Upper lobe of right lung (tissue), 1 donor: ENCODE measurements at regions not wholly inside any gene's neighbourhood (a gene's known extent, or its start where the extent isn't known, plus 50 kb on each side); places are given as distances from the start of the nearest gene placed in this dataset.
"Not testable (repeated sequence)": the region's sequence is repeated elsewhere in the genome, so short reads cannot be mapped to it uniquely, and the experiment has no call there.

Experiments
- ATAC-seq: fragments of 200-7000 bp; cut with Tn5 transposase; one replicate; pipeline ENCODE4 v1.9.1; 2020; ENCODE audit warnings: mild to moderate bottlenecking, moderate library complexity
- DNase-seq: peaks from one replicate; pipeline ENCODE4 v3.0.0-alpha.2; 2020
- H3K27ac ChIP-seq: fragments of 200-600 bp; one replicate; pipeline ENCODE4 v1.8.0; 2022
- H3K27me3 ChIP-seq: fragments of 200-600 bp; one replicate; pipeline ENCODE4 v1.8.0; 2022; ENCODE audit warnings: mild to moderate bottlenecking
- H3K36me3 ChIP-seq: fragments of 200-600 bp; one replicate; pipeline ENCODE4 v1.8.0; 2022
- H3K4me1 ChIP-seq: fragments of 200-600 bp; one replicate; pipeline ENCODE4 v1.8.0; 2022
- H3K4me3 ChIP-seq: fragments of 200-600 bp; one replicate; pipeline ENCODE4 v1.8.0; 2022; ENCODE audit warnings: mild to moderate bottlenecking
- H3K9me3 ChIP-seq: fragments of 200-600 bp; one replicate; pipeline ENCODE4 v1.8.0; 2022
- intact Hi-C: fragments of 100-400 bp; cut with DNase I; formaldehyde crosslinking; loops from one replicate; pipeline ENCODE4 v1.11.0; 2022
- donor health status: DM: no; HTN: yes; CAD: no; lungs with severe emphysema.

GRCh38 chr21:9795291-9795690, 726.1 kb upstream of the TPTE start:
- DNase-seq, intact Hi-C loops, H3K4me1 ChIP-seq, H3K27ac ChIP-seq, H3K36me3 ChIP-seq, ATAC-seq, H3K27me3 ChIP-seq, H3K9me3 ChIP-seq, H3K4me3 ChIP-seq: not testable (repeated sequence)

GRCh38 chr21:9796293-9796692, 725.1 kb upstream of the TPTE start:
- H3K9me3 ChIP-seq, intact Hi-C loops, H3K4me1 ChIP-seq, H3K4me3 ChIP-seq, H3K27me3 ChIP-seq, ATAC-seq, H3K27ac ChIP-seq, DNase-seq, H3K36me3 ChIP-seq: not testable (repeated sequence)

DNA sequence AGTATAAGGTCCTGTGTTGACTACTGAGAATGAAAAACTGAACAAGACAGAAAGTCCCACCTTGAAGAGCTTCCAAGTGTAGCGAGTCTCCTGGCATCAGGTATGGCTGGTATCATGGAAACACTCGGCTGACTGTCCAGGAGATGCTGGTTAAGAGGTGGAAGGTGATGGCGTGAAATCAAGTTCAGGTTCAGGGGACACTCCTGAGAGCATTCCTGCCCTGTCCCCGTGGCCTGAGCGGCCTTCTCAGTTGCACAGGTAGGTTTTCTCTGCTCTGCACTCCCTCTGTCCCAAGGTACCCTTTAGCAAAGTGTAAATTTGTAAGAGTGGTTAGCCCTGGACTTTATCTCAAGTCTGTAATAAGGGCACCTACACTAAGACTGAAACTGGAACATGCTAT, 713.7 kb upstream of the TPTE start:
- DNase-seq, H3K4me3 ChIP-seq, intact Hi-C loops, H3K9me3 ChIP-seq, H3K27ac ChIP-seq, H3K36me3 ChIP-seq, H3K4me1 ChIP-seq, H3K27me3 ChIP-seq: not testable (repeated sequence)
- peak; percentile 49 for ATAC-seq

DNA sequence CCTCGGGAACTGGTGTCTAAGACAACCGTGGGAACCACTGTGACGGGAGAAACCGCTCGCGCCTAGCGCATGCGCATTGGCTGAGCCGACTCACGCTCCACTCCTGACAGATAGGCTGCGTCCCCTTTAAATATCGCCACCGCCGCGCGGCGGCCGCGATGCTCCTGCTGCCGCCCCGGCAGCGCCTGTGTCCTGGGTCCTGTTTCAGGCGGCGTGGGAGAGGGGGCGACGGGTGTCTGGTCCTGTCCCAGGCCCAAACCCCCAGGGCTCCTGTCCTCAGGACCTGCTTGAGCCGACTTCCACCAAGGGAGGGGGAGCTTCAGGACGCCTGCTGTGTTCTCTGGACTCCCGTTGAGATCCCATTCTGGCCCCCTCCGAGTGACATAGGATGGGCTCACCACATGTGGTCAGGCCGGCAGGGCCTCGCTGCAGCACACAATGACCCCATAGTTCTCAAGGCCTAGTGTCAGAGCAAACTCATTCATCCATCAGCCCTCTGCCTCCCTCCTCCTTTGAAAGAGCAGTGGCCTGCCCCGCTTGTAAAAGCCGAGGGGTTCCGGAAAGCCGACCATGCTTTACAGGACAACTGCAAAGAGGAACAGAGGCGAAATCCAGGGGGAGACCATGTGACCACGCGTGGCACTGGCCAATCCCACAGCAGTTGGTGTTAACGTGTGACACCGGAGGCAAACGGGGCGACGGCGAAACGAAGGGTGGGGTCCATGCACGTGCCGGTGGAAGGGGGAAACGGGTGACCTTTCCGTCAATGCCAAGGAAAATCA, 710.0 kb upstream of the TPTE start:
- H3K27ac ChIP-seq, H3K4me1 ChIP-seq, H3K27me3 ChIP-seq, H3K9me3 ChIP-seq, ATAC-seq, DNase-seq, H3K36me3 ChIP-seq, H3K4me3 ChIP-seq, intact Hi-C loops: not testable (repeated sequence)

GRCh38 chr21:9812507-9812906, 708.9 kb upstream of the TPTE start:
- H3K27me3 ChIP-seq, intact Hi-C loops, H3K4me3 ChIP-seq, DNase-seq, H3K27ac ChIP-seq, H3K9me3 ChIP-seq, H3K36me3 ChIP-seq, H3K4me1 ChIP-seq, ATAC-seq: not testable (repeated sequence)

GRCh38 chr21:9813894-9814814, 707.2 kb upstream of the TPTE start:
- intact Hi-C loops, ATAC-seq, H3K36me3 ChIP-seq, H3K4me3 ChIP-seq, H3K4me1 ChIP-seq, H3K27ac ChIP-seq, H3K27me3 ChIP-seq, H3K9me3 ChIP-seq, DNase-seq: not testable (repeated sequence)

GRCh38 chr21:9815181-9815789, 706.1 kb upstream of the TPTE start:
- H3K4me3 ChIP-seq, DNase-seq, ATAC-seq, H3K4me1 ChIP-seq, H3K36me3 ChIP-seq, H3K27ac ChIP-seq, H3K27me3 ChIP-seq, intact Hi-C loops, H3K9me3 ChIP-seq: not testable (repeated sequence)

- ATAC-seq, result not testable (repeated sequence)
Measured at GRCh38 chr21:9816734-9817334, 704.5 kb upstream of the TPTE start.

DNA sequence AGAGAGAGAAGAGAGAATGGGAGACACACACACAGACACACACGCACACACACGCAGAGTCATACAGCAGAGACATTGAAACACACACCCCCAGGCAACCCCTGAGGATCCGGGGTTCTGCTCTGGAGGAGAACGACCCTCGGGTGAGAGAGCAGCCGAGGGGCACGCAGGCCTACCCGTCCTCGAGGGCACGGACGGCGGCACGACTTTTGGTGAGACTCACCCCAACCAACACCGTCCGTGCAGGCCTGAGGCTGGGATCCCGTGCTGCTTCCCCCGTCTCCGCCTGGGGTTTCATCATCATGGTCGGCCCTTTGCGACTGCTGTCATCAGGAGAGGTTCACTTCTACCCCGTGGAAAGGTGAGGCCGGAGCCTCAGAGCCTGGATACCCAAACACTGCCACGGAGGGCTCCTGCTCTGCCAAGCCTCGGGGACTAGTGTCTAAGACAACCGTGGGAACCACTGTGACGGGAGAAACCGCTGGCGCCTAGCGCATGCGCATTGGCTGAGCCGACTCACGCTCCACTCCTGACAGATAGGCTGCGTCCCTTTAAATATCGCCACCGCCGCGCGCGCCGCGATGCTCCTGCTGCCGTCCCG, 703.4 kb upstream of the TPTE start:
- H3K4me3 ChIP-seq, H3K27ac ChIP-seq, ATAC-seq, intact Hi-C loops, DNase-seq, H3K4me1 ChIP-seq, H3K9me3 ChIP-seq, H3K27me3 ChIP-seq, H3K36me3 ChIP-seq: not testable (repeated sequence)

More at GRCh38 chr21:9816734-9817334, 704.5 kb upstream of the TPTE start:
- H3K27me3 ChIP-seq, H3K9me3 ChIP-seq, H3K4me3 ChIP-seq, H3K27ac ChIP-seq, intact Hi-C loops, H3K4me1 ChIP-seq, H3K36me3 ChIP-seq, DNase-seq: not testable (repeated sequence)

DNA sequence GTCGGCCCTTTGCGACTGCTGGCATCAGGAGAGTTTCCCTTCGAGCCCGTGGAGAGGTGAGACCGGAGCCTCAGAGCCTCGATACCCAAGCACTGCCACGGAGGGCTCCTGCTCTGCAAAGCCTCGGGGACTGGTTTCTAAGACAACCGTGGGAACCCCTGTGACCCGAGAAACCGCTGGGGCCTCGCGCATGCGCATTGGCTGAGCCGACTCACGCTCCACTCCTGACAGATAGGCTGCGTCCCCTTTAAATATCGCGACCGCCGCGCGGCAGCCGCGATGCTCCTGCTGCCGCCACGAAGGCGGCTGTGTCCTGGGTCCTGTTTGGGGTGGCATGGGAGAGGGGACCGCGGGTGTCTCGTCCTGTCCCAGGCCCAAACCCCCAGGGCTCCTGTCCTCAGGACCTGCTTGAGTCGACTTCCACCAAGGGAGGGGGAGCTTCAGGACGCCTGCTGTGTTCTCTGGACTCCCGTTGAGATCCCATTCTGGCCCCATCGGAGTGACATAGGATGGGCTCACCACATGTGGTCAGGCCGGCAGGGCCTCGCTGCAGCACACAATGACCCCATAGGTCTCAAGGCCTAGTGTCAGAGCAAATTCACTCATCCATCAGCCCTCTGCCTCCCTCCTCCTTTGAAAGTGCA, 701.7 kb upstream of the TPTE start:
- H3K27ac ChIP-seq, H3K4me3 ChIP-seq, H3K9me3 ChIP-seq, H3K4me1 ChIP-seq, H3K36me3 ChIP-seq, intact Hi-C loops, H3K27me3 ChIP-seq, ATAC-seq, DNase-seq: not testable (repeated sequence)

GRCh38 chr21:9820579-9820978, 700.8 kb upstream of the TPTE start:
- H3K36me3 ChIP-seq, H3K9me3 ChIP-seq, H3K27ac ChIP-seq, H3K4me1 ChIP-seq, H3K4me3 ChIP-seq, intact Hi-C loops, ATAC-seq, H3K27me3 ChIP-seq: not testable (repeated sequence)
- peak; percentile 64 for DNase-seq

DNA sequence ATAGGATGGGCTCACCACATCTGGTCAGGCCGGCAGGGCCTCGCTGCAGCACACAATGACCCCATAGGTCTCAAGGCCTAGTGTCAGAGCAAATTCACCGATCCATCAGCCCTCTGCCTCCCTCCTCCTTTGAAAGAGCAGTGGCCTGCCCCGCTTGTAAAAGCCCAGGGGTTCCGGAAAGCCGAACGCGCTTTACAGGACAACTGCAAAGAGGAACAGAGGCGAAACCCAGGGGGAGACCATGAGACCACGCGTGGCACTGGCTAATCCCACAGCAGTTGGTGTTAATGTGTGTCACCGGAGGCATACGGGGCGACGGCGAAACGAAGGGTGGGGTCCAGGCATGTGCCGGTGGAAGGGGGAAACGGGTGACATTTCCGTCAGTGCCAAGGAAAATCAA, 699.9 kb upstream of the TPTE start:
- H3K4me1 ChIP-seq, intact Hi-C loops, H3K27ac ChIP-seq, H3K9me3 ChIP-seq, H3K4me3 ChIP-seq, DNase-seq, H3K36me3 ChIP-seq, ATAC-seq, H3K27me3 ChIP-seq: not testable (repeated sequence)
